ENCODE measurements at regions not wholly inside any gene's neighbourhood (a gene's known extent, or its start where the extent isn't known, plus 50 kb on each side); places are given as distances from the start of the nearest gene placed in this dataset.

DNA sequence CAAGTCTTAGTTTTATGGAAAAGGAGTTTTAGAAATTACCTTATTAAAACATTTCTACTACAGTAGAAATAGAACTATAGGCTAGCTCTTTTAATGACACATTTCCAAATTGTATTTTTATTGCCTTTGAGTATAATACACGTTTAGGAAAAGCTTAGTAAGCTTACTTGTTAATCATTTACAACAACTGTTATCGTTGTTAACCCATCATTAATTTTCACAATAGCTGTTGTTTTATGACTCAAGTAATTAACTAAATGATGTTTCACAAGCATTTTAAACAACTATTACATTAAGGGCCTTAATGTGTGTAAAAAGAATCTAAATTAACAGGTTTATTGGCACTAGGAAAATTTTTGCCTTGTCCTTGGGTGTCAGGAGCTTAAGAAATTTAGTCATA, 120.5 kb upstream of the THRB start (continued):
- TF ChIP-seq SMARCB1 (IDR thresholded peaks at IDR 0.05; ENCODE audit: insufficient read length, low read depth) (no peak), GMEB1 (CRISPR knock-in tag; IDR thresholded peaks at IDR 0.05) (no peak), HMG20A (CRISPR knock-in tag; conservative IDR thresholded peaks at IDR 0.05) (no peak), ZNF589 (CRISPR knock-in tag; IDR thresholded peaks at IDR 0.05; ENCODE audit: low read depth) (no peak), KDM5B (IDR thresholded peaks at IDR 0.05; ENCODE audit: insufficient replicate concordance, low read depth, low read length) (no peak), ELF4 (CRISPR knock-in tag; IDR thresholded peaks at IDR 0.05) (no peak), FOXM1 (IDR thresholded peaks at IDR 0.05; ENCODE audit: low read depth) (no peak), FOXM1 (CRISPR knock-in tag; IDR thresholded peaks at IDR 0.05; ENCODE audit: low read depth) (no peak)
- TF ChIP-seq, protein P1, sequence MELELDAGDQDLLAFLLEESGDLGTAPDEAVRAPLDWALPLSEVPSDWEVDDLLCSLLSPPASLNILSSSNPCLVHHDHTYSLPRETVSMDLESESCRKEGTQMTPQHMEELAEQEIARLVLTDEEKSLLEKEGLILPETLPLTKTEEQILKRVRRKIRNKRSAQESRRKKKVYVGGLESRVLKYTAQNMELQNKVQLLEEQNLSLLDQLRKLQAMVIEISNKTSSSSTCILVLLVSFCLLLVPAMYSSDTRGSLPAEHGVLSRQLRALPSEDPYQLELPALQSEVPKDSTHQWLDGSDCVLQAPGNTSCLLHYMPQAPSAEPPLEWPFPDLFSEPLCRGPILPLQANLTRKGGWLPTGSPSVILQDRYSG (tag; conservative IDR thresholded peaks at IDR 0.05; ENCODE audit: low read depth) = no peak
- TF ChIP-seq, protein P2, sequence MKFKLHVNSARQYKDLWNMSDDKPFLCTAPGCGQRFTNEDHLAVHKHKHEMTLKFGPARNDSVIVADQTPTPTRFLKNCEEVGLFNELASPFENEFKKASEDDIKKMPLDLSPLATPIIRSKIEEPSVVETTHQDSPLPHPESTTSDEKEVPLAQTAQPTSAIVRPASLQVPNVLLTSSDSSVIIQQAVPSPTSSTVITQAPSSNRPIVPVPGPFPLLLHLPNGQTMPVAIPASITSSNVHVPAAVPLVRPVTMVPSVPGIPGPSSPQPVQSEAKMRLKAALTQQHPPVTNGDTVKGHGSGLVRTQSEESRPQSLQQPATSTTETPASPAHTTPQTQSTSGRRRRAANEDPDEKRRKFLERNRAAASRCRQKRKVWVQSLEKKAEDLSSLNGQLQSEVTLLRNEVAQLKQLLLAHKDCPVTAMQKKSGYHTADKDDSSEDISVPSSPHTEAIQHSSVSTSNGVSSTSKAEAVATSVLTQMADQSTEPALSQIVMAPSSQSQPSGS (CRISPR knock-in tag; IDR thresholded peaks at IDR 0.05) = no peak

All from K562 (cell line).